Left cardiac atrium (tissue), 4 donors: ENCODE measurements at regions not wholly inside any gene's neighbourhood (a gene's known extent, or its start where the extent isn't known, plus 50 kb on each side); places are given as distances from the start of the nearest gene placed in this dataset.
A peak's percentile ranks its signal among the peaks of the same experiment; 100 is the strongest.

ENCODE experiments used
- ATAC-seq, 2 donors: fragments of 200-7000 bp; cut with Tn5 transposase; one replicate each; pipeline ENCODE4 v1.9.1; 2020; ENCODE audit warnings: mild to moderate bottlenecking in 2 of 2, moderate library complexity in 2 of 2
- DNase-seq: peaks from one replicate; pipeline ENCODE4 v3.0.0-alpha.2; 2020
- intact Hi-C, 2 donors: fragments of 100-400 bp; cut with DNase I; formaldehyde crosslinking; loops; one replicate each; pipeline versions ENCODE4 v1.14.1 to v1.15.1; 2022 to 2023
- donor health status: DM: no; HTN: yes; CAD: no.
- donor health status: DM: no; HTN: yes; CAD: no; lungs with severe emphysema.
- donor health status: DM: yes; HTN: yes; CAD: no.
- donor health status: Dilated cardiomyopathy.

DNA sequence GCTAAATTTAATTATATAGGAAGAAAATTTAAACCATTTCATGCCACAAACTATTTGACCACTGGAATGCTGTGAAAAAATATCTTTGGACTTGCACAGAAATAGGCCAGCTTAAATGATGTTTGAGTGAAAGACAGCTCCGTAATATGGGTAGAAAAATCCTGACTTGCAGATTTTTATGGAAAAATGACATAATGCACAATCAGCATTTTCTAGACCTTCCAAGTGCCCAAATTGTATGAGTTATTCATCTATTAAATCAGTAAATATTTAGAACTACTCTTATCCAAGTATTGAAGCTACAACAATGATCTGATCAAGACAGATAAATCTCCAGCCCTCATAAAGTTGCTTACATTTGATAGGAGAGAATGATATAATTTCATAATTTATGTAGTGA lies 691.1 kb upstream of the DDX18 start:
- DNase-seq: no peak
- no peak for ATAC-seq
- intact Hi-C loops: no loop called here

DNA sequence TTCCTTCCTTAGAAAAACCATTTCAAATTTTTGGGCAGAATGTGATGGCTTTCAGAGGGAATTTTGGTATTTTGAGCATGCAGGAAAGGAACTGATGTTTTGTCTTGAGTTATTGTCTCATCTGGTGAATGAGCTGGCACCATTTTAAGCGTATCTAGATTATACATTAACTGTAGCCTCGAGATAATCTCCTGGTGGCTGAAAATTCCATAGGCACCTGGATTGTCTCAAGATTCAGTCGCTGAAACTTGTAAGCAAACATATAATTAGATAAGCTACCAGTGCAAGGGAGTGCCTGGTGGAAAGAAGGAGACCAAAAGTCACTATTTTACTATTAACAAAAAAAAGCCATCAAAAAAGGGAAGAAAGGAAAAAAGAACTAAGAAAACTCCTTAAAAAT lies 687.8 kb upstream of the DDX18 start:
- no peak for DNase-seq
- no peak for ATAC-seq
- intact Hi-C loops: no loop called here

DNA sequence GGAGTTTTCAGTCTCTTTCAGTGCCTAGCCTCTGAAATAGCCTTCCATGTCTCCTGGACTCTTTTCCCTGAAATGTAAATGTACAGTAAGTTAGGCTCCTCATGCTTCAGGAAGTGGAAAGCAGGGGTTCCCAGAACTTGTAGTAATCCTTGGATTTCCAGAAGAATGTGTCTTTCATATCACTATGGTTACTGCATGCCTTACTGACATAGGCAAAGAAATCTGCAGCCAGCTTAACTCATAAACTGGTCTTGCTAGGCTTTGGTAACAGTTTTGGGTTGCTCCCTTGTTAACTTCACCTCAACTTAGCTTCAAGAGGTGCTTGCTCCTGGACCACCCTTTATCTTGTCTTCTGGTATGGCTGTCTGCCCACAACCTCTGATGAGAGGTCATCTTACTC lies 686.8 kb upstream of the DDX18 start:
- no peak for DNase-seq
- intact Hi-C loops: no loop called here
- no peak for ATAC-seq

- intact Hi-C loops: no loop called here
- no peak for DNase-seq
- no peak for ATAC-seq
Observed at GRCh38 chr2:117128461-117128860, 686.0 kb upstream of the DDX18 start.

DNA sequence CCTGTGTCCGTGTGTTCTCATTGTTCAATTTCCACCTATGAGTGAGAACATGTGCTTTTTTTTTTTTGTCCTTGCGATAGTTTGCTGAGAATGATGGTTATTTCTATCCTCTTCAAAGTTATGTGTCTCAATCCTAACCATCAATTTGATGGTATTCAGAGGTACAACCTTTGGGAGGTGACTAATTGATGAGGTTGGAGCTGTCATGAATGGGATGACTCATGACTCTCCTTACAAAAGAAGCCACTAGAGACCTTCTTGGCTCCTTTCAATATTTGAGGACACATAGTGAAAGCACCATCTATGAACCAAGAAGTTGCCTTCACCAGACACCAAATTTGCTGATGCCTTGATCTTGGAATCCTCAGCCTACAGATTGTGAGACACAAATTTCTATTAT lies 677.1 kb upstream of the DDX18 start:
- ATAC-seq (no peak), DNase-seq (no peak)
- intact Hi-C loops: no loop called here

GRCh38 chr2:117169036-117169765 lies 645.3 kb upstream of the DDX18 start:
- DNase-seq (no peak), ATAC-seq (no peak)
- intact Hi-C loops: no loop called here

DNA sequence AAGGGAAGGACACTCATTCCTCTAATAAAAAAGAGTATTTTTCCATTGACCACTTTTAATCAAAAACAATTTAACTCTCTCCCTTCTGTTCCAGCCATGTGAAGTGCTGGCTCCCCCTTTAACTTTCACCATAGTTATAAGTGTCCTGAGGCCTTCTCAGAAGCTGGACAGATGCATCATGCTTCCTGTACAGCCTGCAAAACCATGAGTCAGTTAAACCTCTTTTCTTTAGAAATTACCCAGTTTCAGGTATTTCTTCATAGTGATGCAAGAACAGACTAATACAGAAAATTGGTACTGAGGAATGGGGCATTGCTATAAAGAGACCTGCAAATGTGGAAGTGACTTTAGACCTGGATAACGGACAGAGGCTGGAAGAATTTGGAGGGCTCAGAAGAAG lies 643.6 kb upstream of the DDX18 start:
- no peak for ATAC-seq
- intact Hi-C loops: no loop called here
- no peak for DNase-seq

DNA sequence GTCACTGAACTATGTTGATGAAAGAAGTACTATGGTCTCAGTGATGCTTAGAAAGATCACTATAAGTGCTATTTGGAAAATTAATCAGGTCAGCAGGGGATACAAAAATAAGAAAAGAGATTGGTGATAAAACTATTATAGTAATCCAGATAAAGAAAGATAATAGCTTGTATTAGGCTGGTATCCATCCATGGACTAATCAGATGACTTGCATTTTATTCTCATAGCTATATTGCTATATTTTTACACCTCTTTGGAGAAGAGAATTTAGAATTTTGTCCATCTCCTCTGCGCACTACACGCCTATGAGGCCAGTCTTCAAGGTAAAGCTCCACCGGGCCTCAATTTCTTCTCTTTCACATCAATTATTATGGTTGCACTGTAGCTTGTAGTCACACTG lies 635.1 kb upstream of the DDX18 start:
- ATAC-seq (no peak), DNase-seq (no peak)
- intact Hi-C loops: no loop called here

DNA sequence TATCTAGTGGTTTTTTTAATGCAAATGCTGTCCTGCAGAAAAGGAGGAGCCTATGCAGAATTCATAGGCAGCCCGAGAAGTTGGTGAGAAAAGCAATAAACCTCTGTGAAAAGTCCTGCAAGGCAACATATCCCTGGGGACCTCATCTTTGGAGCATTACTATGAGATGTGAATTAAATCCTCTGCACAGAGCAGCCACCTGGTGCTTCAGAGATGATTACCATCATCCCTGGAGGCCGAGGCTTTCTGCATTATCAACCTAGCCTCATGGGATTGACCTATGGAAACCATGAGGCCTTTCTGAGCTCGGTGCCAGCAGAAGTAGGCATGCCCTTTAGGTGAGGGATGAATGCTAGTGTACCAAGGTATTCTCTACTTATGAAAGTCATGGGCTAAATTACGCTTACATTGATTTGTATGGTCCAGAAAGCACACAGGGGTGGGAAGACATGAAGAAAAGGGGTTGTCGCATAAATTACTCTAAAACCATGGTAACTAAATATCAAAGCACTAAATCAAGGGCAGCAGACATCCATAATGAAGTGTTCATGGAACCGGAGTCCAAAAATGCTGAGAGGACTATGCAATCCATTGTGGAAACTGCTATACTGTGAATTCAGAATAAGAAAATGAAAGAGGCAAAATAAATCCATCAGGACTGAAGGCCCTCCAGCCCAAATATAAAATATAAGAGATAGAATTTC lies 623.5 kb upstream of the DDX18 start:
- intact Hi-C loops: no loop called here
- ATAC-seq (no peak), DNase-seq (no peak)

GRCh38 chr2:117195381-117195780 lies 619.1 kb upstream of the DDX18 start:
- no peak for DNase-seq
- no peak for ATAC-seq
- intact Hi-C loops: no loop called here

DNA sequence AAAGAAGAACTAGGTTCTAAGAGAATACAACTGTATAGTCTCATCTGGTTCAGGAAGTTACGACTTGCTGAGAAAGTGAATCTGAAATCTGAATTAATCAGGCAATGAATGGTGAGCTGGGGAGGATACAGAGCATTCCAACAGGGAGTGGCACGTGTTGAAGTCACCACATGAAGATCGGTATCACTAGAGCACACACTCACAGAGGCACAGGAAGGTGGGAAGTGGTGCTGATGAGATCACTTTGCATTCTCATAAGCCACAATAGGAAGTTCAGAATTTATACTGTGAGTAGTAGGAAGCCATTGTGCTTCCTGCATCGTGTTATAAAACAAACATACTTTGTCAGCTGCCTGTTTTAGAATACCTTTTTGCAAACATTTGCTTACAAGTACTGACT lies 615.0 kb upstream of the DDX18 start:
- DNase-seq: no peak
- intact Hi-C loops: no loop called here
- ATAC-seq: no peak

- intact Hi-C loops: no loop called here
- no peak for ATAC-seq
- DNase-seq: no peak
Observed at GRCh38 chr2:117212562-117212961, 601.9 kb upstream of the DDX18 start.

DNA sequence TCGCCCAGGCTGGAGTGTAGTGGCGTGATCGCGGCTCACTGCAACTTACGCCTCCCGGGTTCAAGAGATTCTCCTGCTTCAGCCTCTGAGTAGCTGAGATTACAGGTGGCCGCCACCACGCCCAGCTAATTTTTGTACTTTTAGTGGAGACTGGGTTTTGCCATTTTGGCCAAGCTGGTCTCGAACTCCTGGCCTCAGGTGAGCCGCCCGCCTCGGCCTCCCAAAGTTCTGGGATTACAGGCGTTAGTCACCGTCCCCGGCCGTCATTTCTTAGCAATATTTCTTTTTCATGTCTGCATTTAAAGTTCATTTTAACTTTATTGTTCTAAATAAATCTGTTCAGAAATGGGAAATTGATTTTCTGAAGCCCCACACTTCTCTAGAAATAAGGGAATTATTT lies 597.3 kb upstream of the DDX18 start:
- DNase-seq (peak; percentile 8), ATAC-seq (no peak)
- intact Hi-C loops: no loop called here

- DNase-seq (no peak), ATAC-seq (no peak)
- intact Hi-C loops: no loop called here
Observed at GRCh38 chr2:117222809-117223208, 591.7 kb upstream of the DDX18 start.

DNA sequence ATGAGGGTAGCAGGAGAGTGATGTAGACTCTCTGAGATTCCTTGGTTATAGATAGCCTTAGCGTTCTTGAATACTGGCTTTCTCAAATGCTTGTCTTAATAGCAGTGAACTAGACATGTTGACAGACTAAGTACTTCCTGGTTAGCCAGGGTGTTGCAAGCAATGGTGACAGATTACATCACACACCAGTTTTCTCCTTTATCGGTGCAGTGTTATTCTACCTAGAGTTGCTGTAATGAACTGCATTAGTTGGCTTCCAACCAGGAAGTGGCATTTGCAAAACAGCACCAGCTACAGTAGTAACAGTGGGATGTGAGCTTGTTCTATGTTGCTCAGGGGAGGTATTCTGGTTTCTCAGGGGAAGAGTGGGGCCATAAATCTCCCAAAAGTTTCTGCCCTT lies 582.2 kb upstream of the DDX18 start:
- no peak for ATAC-seq
- DNase-seq: no peak
- intact Hi-C loops: no loop called here

GRCh38 chr2:117257362-117257761 lies 557.1 kb upstream of the DDX18 start:
- intact Hi-C loops: no loop called here
- ATAC-seq: no peak
- DNase-seq: no peak

DNA sequence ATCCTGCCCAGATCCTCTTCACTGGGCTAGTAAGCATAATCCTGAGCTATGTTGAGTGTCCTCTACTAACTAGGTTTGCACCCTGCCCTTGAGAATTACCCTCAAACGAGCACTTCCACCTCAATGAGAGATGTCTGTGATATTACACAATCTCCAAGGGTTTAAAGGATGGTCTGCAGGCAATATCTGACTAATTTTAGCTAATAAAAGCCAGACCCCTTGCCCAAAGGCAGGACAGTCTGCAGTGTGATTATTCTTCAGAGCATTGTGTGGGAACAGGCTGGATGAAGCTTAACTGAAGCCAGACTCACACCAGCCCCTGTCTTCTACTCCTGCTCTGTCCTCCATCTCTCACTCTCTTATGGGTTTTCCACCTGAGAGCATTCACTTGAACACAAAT lies 544.9 kb upstream of the DDX18 start:
- no peak for DNase-seq
- no peak for ATAC-seq
- intact Hi-C loops: no loop called here

DNA sequence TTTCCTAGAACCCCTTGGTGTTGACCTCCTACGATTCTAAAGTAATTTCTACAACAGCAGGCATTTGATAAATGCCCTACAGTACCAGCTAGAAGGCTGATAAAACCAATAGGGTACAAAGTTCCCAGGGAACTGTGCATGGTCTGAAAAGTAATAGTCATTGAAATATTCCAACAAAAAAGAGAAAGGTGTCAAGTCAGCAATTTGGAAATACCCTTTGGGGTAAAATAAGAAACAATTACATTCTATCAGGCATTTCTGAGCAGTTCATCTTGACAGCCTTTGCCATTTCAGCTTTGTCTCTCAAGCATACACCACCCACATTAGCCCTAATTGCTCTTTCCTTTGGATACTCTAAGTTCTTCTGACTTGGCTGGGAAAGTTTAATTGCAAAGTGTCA lies 542.9 kb upstream of the DDX18 start:
- ATAC-seq: no peak
- intact Hi-C loops: no loop called here
- DNase-seq: no peak

DNA sequence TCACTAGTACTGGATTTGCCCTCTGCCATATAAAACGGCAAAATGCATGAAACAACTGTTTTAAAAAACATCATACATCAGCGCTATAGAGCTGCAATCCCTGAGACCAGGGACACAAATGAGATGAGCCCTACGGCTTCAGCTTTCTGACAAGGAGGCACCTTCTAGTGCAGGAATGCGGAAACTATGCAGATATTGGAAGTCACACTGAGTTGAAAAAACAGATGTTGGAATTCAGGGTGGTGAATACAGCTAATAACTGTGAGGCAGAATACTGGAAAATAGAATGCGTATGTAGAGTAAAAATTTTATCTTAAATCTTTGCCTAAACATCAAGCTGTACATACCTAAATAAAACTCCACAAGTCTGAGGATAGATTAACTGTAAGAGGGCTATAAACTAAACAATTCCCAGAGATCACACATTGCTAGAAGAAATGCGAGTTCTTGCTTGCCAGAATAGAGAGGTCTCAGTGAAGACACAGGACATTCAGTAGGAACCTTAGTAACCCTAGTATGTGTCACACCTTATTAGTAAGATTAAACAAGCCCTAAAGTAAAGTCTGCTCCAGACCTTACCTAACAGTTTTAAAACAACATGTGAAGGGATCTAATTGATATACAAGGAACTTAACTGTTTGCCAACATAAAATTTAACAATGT lies 541.4 kb upstream of the DDX18 start:
- DNase-seq (no peak), ATAC-seq (no peak)
- intact Hi-C loops: no loop called here

GRCh38 chr2:117293012-117293411 lies 521.5 kb upstream of the DDX18 start:
- no peak for DNase-seq
- ATAC-seq: no peak
- intact Hi-C loops: no loop called here

DNA sequence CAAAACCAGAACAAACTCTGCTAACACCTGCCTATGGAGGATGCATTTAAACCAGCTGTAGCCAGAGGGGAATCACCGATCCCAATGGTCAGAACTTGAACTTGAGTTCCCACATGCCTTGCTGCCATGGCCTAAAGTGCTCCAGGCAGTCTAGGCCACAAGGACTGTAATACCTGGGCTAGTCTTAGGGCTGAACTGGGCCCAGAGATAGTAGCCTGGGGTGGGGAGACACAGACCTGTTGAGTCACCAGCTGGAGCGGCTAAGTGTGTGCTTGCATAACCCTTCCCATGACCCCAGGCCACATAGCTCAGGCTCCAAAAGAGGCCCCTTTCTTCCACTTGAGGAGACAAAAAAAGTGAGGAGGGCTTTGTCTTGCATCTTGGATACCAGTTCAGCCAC lies 515.0 kb upstream of the DDX18 start:
- DNase-seq (no peak), ATAC-seq (no peak)
- intact Hi-C loops: no loop called here
